Liver (tissue), 8 donors: ENCODE measurements at regions not wholly inside any gene's neighbourhood (a gene's known extent, or its start where the extent isn't known, plus 50 kb on each side); places are given as distances from the start of the nearest gene placed in this dataset.
"Not testable (repeated sequence)": the region's sequence is repeated elsewhere in the genome, so short reads cannot be mapped to it uniquely, and the experiment has no call there.

ENCODE experiments used
- DNase-seq: peaks from one replicate; pipeline ENCODE4 v3.0.0-alpha.2; 2017; ENCODE audit warnings: low spot score
- H3K27ac ChIP-seq, 2 donors: one replicate each; pipeline ENCODE4 v1.7.0; 2013; ENCODE audit warnings: inconsistent platforms in 2 of 2, low read length in 2 of 2, control low read depth in 1 of 2, low read depth in 1 of 2, mild to moderate bottlenecking in 1 of 2
- H3K27me3 ChIP-seq, 4 donors: one replicate each; pipeline versions ENCODE4 v1.6.1 to v1.7.0; 2013; ENCODE audit warnings: low read length in 3 of 4, inconsistent platforms in 1 of 4, mild to moderate bottlenecking in 1 of 4, moderate library complexity in 1 of 4; ENCODE audit not compliant: control insufficient read depth in 4 of 4, insufficient read depth in 4 of 4
- H3K36me3 ChIP-seq, 4 donors: one replicate each; pipeline versions ENCODE4 v1.6.1 to v1.7.0; 2013; ENCODE audit warnings: low read length in 3 of 4, mild to moderate bottlenecking in 3 of 4, low read depth in 1 of 4, moderate library complexity in 1 of 4; ENCODE audit not compliant: control insufficient read depth in 4 of 4, insufficient read depth in 3 of 4
- H3K4me1 ChIP-seq, 4 donors: one replicate each; pipeline versions ENCODE4 v1.6.1 to v1.7.0; 2013; ENCODE audit warnings: low read length in 3 of 4, mild to moderate bottlenecking in 3 of 4, moderate library complexity in 1 of 4; ENCODE audit not compliant: control insufficient read depth in 4 of 4, insufficient read depth in 4 of 4
- H3K4me3 ChIP-seq, 3 donors: one replicate each; pipeline versions ENCODE4 v1.6.1 to v1.7.0; 2013; ENCODE audit warnings: low read length in 3 of 3, control low read depth in 1 of 3, low read depth in 1 of 3, mild to moderate bottlenecking in 1 of 3
- H3K9ac ChIP-seq, 2 donors: one replicate each; pipeline ENCODE4 v1.7.0; 2013; ENCODE audit warnings: low read length in 2 of 2, mild to moderate bottlenecking in 2 of 2, moderate library complexity in 2 of 2, control low read depth in 1 of 2, low read depth in 1 of 2
- H3K9me3 ChIP-seq, 4 donors: one replicate each; pipeline versions ENCODE4 v1.6.1 to v1.7.0; 2013; ENCODE audit warnings: low read length in 3 of 4; ENCODE audit not compliant: control insufficient read depth in 4 of 4
- ATF3 ChIP-seq: IDR thresholded peaks from 2 replicates; pipeline ENCODE4 v1.6.1; 2016; ENCODE audit warnings: antibody characterized with exemption
- CTCF ChIP-seq: fragments of 150-350 bp; IDR thresholded peaks from 2 replicates; pipeline ENCODE4 v1.5.1; 2017; ENCODE audit warnings: improper control_type of control experiment, low read depth, low read length; ENCODE audit not compliant: missing input control
- EGR1 ChIP-seq, 2 donors: IDR thresholded peaks; 2 replicates each; pipeline ENCODE4 v1.6.1; 2016 to 2018; ENCODE audit warnings: antibody characterized with exemption in 2 of 2, low read depth in 2 of 2
- FOXA1 ChIP-seq: IDR thresholded peaks from 2 replicates; pipeline ENCODE4 v1.6.1; 2016; ENCODE audit warnings: antibody characterized with exemption
- FOXA2 ChIP-seq: IDR thresholded peaks from 2 replicates; pipeline ENCODE4 v1.6.1; 2016; ENCODE audit warnings: antibody characterized with exemption
- GABPA ChIP-seq, 2 donors: IDR thresholded peaks in 1 of 2; conservative IDR thresholded peaks in 1 of 2; 2 replicates each; pipeline ENCODE4 v1.6.1; 2016; ENCODE audit warnings: antibody characterized with exemption in 2 of 2, mild to moderate bottlenecking in 1 of 2, moderate library complexity in 1 of 2
- HNF4A ChIP-seq, 2 donors: conservative IDR thresholded peaks; 2 replicates each; pipeline ENCODE4 v1.6.1; 2016; ENCODE audit warnings: antibody characterized with exemption in 2 of 2, mild to moderate bottlenecking in 2 of 2
- HNF4G ChIP-seq: IDR thresholded peaks from 2 replicates; pipeline ENCODE4 v1.6.1; 2016; ENCODE audit warnings: antibody characterized with exemption
- JUND ChIP-seq, 2 donors: IDR thresholded peaks; 2 replicates each; pipeline ENCODE4 v1.6.1; 2016; ENCODE audit warnings: antibody characterized with exemption in 2 of 2
- MAX ChIP-seq: IDR thresholded peaks from 2 replicates; pipeline ENCODE4 v1.6.1; 2016; ENCODE audit warnings: antibody characterized with exemption
- NR2F2 ChIP-seq: IDR thresholded peaks from 2 replicates; pipeline ENCODE4 v1.6.1; 2016; ENCODE audit warnings: antibody characterized with exemption
- RAD21 ChIP-seq, 2 donors: IDR thresholded peaks; 2 replicates each; pipeline ENCODE4 v1.6.1; 2016; ENCODE audit warnings: antibody characterized with exemption in 2 of 2, mild to moderate bottlenecking in 2 of 2
- REST ChIP-seq: IDR thresholded peaks from 2 replicates; pipeline ENCODE4 v1.6.1; 2016; ENCODE audit warnings: antibody characterized with exemption, mild to moderate bottlenecking
- RXRA ChIP-seq, 2 donors: IDR thresholded peaks; 2 replicates each; pipeline ENCODE4 v1.6.1; 2017 to 2018; ENCODE audit warnings: antibody characterized with exemption in 2 of 2, mild to moderate bottlenecking in 1 of 2
- SP1 ChIP-seq: IDR thresholded peaks from 2 replicates; pipeline ENCODE4 v1.6.1; 2018; ENCODE audit warnings: antibody characterized with exemption, mild to moderate bottlenecking
- TAF1 ChIP-seq: conservative IDR thresholded peaks from 2 replicates; pipeline ENCODE4 v1.6.1; 2016; ENCODE audit warnings: antibody characterized with exemption, mild to moderate bottlenecking
- YY1 ChIP-seq: IDR thresholded peaks from 2 replicates; pipeline ENCODE4 v1.6.1; 2016; ENCODE audit warnings: antibody characterized with exemption, mild to moderate bottlenecking
- ZBTB33 ChIP-seq: IDR thresholded peaks from 2 replicates; pipeline ENCODE4 v1.6.1; 2016; ENCODE audit warnings: antibody characterized with exemption
- WGBS: extraction: QIAGEN DNeasy Blood & Tissue Kit; methylation state at CpG from one replicate; pipeline ENCODE4 v1.1.7; 2013; 5-methylcytosine and 5-hydroxymethylcytosine counted together
- donor health status: healthy.
- donor health status: healthy.
- donor health status: healthy.
- donor health status: healthy.
- donor health status: healthy.

- H3K27me3 ChIP-seq = no peaks in the 10 kb centered on the region
- H3K27ac ChIP-seq = no peak overlapping the region
- H3K9ac ChIP-seq = no peak overlapping the region
- no peaks in the 10 kb centered on the region for H3K4me1 ChIP-seq
- H3K36me3 ChIP-seq = no peaks in the 10 kb centered on the region
- no peak for DNase-seq
- no peak overlapping the region for H3K4me3 ChIP-seq
- no peaks in the 10 kb centered on the region for H3K9me3 ChIP-seq
- TF ChIP-seq RXRA (IDR thresholded peaks at IDR 0.05) (no peak), JUND (IDR thresholded peaks at IDR 0.05) (no peak), MAX (no peak), TAF1 (no peak), HNF4A (conservative IDR thresholded peaks at IDR 0.05) (no peak), SP1 (no peak), YY1 (no peak), HNF4G (no peak), CTCF (no peak), FOXA1 (no peak), RAD21 (IDR thresholded peaks at IDR 0.05) (no peak), NR2F2 (no peak), FOXA2 (no peak), EGR1 (IDR thresholded peaks at IDR 0.05; ENCODE audit: low read depth in 2 of 2) (no peak), GABPA (IDR thresholded peaks at IDR 0.05 in 1 of 2, conservative IDR thresholded peaks at IDR 0.05 in 1 of 2) (no peak), REST (no peak), ZBTB33 (no peak), ATF3 (no peak)
Measured at GRCh38 chr10:21122907-21123306, 225.8 kb upstream of the NEBL start.

GRCh38 chr10:21121822-21122221, 224.7 kb upstream of the NEBL start:
- not testable (repeated sequence) for H3K27me3 ChIP-seq, H3K27ac ChIP-seq, H3K9me3 ChIP-seq, H3K4me1 ChIP-seq, H3K9ac ChIP-seq, DNase-seq, H3K36me3 ChIP-seq, H3K4me3 ChIP-seq
- WGBS = 92% methylated on average over 3 of the region's 3 CpGs
